ENCODE measurements at regions not wholly inside any gene's neighbourhood (a gene's known extent, or its start where the extent isn't known, plus 50 kb on each side); places are given as distances from the start of the nearest gene placed in this dataset.

DNA sequence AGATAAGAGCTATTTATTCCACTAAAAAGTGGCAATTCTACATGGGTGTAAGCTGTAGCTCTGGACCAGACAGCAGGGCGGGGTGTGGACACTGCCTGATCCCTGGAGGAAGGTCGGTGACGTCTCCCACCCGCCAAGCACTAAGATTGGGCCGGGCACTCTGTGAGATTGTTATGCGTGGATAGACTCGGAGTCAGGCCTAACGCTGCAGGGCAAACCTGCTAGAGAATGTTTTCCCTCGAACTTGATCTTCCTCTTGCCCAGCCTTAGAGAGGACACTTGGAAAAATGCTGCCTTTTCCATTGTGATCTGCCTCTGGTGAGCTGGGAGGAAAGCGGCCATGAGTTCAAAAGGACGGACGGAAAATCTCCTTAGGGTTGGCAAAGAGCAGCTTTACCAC is 1273.4 kb downstream of the TBC1D22A start:
- TF ChIP-seq, protein P1, sequence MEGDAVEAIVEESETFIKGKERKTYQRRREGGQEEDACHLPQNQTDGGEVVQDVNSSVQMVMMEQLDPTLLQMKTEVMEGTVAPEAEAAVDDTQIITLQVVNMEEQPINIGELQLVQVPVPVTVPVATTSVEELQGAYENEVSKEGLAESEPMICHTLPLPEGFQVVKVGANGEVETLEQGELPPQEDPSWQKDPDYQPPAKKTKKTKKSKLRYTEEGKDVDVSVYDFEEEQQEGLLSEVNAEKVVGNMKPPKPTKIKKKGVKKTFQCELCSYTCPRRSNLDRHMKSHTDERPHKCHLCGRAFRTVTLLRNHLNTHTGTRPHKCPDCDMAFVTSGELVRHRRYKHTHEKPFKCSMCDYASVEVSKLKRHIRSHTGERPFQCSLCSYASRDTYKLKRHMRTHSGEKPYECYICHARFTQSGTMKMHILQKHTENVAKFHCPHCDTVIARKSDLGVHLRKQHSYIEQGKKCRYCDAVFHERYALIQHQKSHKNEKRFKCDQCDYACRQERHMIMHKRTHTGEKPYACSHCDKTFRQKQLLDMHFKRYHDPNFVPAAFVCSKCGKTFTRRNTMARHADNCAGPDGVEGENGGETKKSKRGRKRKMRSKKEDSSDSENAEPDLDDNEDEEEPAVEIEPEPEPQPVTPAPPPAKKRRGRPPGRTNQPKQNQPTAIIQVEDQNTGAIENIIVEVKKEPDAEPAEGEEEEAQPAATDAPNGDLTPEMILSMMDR (IDR thresholded peaks at IDR 0.05): no peak
- TF ChIP-seq EZH2 (IDR thresholded peaks at IDR 0.05; ENCODE audit: borderline replicate concordance, insufficient read depth, low read depth, low read length, poor library complexity, severe bottlenecking): no peak
